ENCODE measurements at regions not wholly inside any gene's neighbourhood (a gene's known extent, or its start where the extent isn't known, plus 50 kb on each side); places are given as distances from the start of the nearest gene placed in this dataset.

- H3K36me3 ChIP-seq: no peaks in the 10 kb centered on the region
- no peaks in the 10 kb centered on the region for H3K9me3 ChIP-seq
- TF ChIP-seq, protein P1, sequence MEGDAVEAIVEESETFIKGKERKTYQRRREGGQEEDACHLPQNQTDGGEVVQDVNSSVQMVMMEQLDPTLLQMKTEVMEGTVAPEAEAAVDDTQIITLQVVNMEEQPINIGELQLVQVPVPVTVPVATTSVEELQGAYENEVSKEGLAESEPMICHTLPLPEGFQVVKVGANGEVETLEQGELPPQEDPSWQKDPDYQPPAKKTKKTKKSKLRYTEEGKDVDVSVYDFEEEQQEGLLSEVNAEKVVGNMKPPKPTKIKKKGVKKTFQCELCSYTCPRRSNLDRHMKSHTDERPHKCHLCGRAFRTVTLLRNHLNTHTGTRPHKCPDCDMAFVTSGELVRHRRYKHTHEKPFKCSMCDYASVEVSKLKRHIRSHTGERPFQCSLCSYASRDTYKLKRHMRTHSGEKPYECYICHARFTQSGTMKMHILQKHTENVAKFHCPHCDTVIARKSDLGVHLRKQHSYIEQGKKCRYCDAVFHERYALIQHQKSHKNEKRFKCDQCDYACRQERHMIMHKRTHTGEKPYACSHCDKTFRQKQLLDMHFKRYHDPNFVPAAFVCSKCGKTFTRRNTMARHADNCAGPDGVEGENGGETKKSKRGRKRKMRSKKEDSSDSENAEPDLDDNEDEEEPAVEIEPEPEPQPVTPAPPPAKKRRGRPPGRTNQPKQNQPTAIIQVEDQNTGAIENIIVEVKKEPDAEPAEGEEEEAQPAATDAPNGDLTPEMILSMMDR (IDR thresholded peaks at IDR 0.05): no peak
- TF ChIP-seq POLR2AphosphoS5 (IDR thresholded peaks at IDR 0.05) (no peak), POLR2A (IDR thresholded peaks at IDR 0.05) (no peak)
- H3K27me3 ChIP-seq: peaks cover 0 to 11% of the 10 kb centered on the region in 2 donors
- intact Hi-C loops (cut with DNase I; ENCODE audit: low total_unique reads): no loop called here
- H3K27ac ChIP-seq: no peak overlapping the region
- no peaks in the 10 kb centered on the region for H3K4me1 ChIP-seq
- no peak for DNase-seq (ENCODE audit: low spot score in 2 of 2)
- H3K4me3 ChIP-seq: no peak overlapping the region
Observed at GRCh38 chrX:95626748-95627147, 1057.9 kb upstream of the DIAPH2 start.

DNA sequence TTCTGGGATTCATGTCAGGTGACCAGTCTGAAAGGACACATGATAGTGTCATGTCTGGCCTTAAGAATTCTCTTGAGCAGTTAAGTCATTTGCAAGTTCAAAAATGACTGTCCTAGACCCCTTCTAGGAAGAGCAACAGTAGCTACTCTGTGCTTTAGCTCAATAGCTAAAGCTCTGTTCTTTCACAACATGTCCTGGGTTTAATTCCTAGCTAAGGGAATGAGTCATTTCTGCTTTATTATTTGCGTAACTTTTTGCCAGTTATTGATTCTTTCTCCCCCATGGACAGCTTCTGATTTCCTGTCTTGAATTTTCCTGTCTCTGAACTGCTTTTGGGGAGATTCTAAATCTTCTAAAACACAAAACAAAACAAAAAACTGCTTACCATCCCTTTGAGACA lies 1055.8 kb upstream of the DIAPH2 start:
- no peak for DNase-seq (ENCODE audit: low spot score in 2 of 2)
- H3K27me3 ChIP-seq: peaks cover 0 to 21% of the 10 kb centered on the region in 2 donors
- H3K27ac ChIP-seq: no peak overlapping the region
- intact Hi-C loops (cut with DNase I; ENCODE audit: low total_unique reads): no loop called here
- no peaks in the 10 kb centered on the region for H3K9me3 ChIP-seq
- TF ChIP-seq POLR2A (IDR thresholded peaks at IDR 0.05) (no peak), POLR2AphosphoS5 (IDR thresholded peaks at IDR 0.05) (no peak)
- TF ChIP-seq, protein P1 (IDR thresholded peaks at IDR 0.05): no peak
- no peak overlapping the region for H3K4me3 ChIP-seq
- no peaks in the 10 kb centered on the region for H3K36me3 ChIP-seq
- H3K4me1 ChIP-seq: no peaks in the 10 kb centered on the region

- Histone ChIP-seq H3K27ac (no peak overlapping the region), H3K4me3 (no peak overlapping the region), H3K27me3 (peaks cover 0 to 21% of the 10 kb centered on the region in 2 donors), H3K36me3 (no peaks in the 10 kb centered on the region), H3K9me3 (no peaks in the 10 kb centered on the region), H3K4me1 (no peaks in the 10 kb centered on the region)
- no peak for DNase-seq (ENCODE audit: low spot score in 2 of 2)
- TF ChIP-seq, protein P1 (IDR thresholded peaks at IDR 0.05): no peak
- TF ChIP-seq POLR2A (IDR thresholded peaks at IDR 0.05): no peak
- TF ChIP-seq POLR2AphosphoS5 (IDR thresholded peaks at IDR 0.05): no peak
- intact Hi-C loops (cut with DNase I; ENCODE audit: low total_unique reads): no loop called here
Observed at GRCh38 chrX:95629737-95630136, 1054.9 kb upstream of the DIAPH2 start.

DNA sequence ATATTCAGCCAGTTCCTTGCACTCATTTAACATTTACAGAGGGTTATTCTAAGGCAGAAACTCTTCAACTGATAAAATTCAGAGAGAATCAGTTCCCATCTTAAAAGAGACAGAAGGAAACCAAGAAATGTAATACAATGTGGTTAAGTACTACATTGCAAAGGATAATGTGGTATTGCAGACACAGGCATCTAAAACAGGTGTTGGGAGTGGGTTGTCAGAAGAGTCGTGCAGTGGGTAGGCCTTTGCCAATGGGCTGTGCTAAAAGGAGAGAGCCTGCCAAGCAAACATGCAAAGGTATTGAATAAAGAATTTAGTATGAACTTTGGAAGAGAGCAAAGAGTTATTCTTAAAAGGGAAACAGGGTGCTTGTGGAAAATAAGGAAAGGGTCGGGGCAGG lies 1044.4 kb upstream of the DIAPH2 start:
- intact Hi-C loops (cut with DNase I; ENCODE audit: low total_unique reads): no loop called here
- Histone ChIP-seq H3K27ac (no peak overlapping the region), H3K27me3 (peaks cover 0 to 16% of the 10 kb centered on the region in 2 donors), H3K4me3 (no peak overlapping the region), H3K4me1 (no peaks in the 10 kb centered on the region), H3K9me3 (peaks cover 0 to 11% of the 10 kb centered on the region in 2 donors), H3K36me3 (no peaks in the 10 kb centered on the region)
- TF ChIP-seq POLR2A (IDR thresholded peaks at IDR 0.05): no peak
- TF ChIP-seq POLR2AphosphoS5 (IDR thresholded peaks at IDR 0.05): no peak
- TF ChIP-seq, protein P1 (IDR thresholded peaks at IDR 0.05): no peak
- DNase-seq (ENCODE audit: low spot score in 2 of 2): no peak

DNA sequence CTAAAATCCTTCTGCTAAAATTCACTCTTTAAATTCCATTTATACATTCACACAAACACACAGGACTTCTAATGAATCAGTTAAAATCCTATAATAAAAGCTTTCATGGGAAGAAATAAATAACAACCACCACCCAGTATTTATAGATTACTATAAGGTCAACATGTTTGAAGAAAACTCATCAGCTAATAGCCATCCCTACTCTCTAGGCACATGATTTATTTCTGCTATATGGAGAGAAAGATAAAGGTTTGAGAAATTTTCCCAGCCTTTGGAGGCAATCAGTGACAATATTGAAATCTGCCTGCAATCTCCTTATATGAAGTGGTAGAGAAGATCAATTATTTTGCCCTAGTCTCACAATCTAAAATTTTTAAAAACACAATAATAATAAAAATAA lies 1038.9 kb upstream of the DIAPH2 start:
- Histone ChIP-seq H3K27me3 (peaks cover 0 to 19% of the 10 kb centered on the region in 2 donors), H3K27ac (no peak overlapping the region), H3K9me3 (peaks cover 0 to 11% of the 10 kb centered on the region in 2 donors), H3K36me3 (no peaks in the 10 kb centered on the region), H3K4me1 (no peaks in the 10 kb centered on the region), H3K4me3 (no peak overlapping the region)
- intact Hi-C loops (cut with DNase I; ENCODE audit: low total_unique reads): no loop called here
- no peak for DNase-seq (ENCODE audit: low spot score in 2 of 2)
- no peak for TF ChIP-seq POLR2AphosphoS5 (IDR thresholded peaks at IDR 0.05)
- no peak for TF ChIP-seq POLR2A (IDR thresholded peaks at IDR 0.05)
- TF ChIP-seq, protein P1 (IDR thresholded peaks at IDR 0.05): no peak

Data from breast epithelium (tissue), 4 donors.